ENCODE measurements at regions not wholly inside any gene's neighbourhood (a gene's known extent, or its start where the extent isn't known, plus 50 kb on each side); places are given as distances from the start of the nearest gene placed in this dataset.

DNA sequence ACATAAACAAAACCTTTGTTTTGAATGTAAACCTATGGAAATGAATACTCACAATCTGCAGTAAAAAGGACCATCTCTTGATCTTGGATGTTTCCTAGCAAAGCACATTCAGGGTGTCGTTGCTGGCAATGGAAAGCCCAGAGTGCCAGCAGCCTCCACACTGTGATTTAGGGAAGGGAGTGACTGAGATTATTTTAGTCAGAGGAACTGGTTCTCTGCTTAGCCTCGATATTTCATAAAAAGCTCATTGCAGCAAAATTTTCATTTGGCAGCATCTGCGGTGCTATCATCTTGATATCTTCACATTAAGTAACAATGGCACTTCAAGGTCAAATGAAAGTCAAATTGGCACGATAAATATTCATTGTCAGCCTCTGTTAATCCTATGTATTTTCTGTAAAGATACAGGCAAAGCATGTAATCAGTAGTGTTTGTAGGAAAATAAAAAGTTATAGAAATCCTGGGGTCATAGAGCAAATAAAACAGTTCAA lies 116.0 kb downstream of the MACIR start:
- no peak for DNase-seq

DNA sequence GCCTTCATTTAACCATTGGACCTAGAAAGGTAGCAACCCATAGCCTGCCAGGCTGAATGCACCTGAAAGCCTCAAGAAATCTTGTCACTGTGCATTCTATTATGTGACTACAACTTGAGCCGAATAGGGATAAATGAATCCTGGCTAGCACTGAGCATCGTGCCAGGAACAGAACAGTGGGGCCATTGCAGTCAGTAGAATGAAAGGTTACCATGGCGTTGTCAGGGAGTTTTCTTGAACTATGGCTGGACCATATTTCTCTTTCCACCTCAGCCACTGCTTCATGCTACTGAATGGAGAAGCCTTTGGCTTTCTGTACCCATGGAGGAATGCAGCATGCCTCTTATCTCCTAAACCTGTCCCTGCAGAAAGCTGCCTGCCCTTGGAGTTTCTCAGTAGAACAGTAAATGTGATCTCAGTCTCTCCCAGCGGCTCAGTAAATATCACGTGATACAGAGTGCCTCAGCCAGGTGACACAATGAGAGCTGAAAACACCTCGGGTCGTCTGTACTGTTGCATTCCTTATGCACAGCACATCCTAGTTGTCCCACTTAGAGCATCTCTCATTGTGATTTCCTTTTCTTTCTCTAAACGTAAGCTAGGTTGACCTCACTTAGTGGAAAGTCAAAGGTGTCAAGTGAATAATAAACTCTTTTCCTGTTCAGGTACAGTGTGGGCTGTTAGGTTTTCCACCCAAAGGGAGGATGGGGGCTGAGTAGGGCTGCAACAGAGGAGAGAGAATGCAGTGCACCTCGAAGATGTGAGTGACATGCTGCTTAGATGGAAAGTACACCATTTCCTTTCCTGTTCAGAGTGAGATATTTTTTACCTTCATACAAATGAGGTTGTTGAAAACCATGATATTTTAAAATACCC lies 115.3 kb downstream of the MACIR start:
- DNase-seq = no peak

DNA sequence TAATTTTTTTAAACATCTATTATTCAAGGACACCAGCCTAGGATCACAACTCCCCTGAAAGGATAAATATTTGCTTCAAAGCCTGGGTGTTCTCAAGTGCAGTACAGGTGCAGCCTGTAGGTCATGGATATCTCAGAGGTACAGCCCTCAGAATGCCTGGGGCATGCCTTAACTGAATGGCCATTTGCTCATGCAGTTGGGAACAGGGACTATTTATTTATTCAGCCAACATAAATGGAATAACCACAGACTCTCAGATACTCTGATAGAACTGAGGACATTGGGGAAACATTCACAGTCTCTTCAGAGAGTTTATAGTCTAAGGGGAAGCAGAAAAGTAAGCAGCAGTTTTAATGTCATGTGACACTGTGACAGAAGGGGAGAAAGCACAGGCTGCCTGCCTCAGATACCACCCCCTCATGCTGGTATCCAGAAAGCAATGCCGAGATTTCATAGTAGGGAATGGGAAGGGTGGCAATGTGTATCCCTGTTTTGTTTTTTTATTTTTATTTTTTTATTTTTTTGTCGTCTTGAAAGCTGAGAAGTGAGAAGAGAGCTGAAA lies 112.6 kb downstream of the MACIR start:
- no peak for DNase-seq

GRCh38 chr5:103369125-103370120 lies 110.9 kb downstream of the MACIR start:
- DNase-seq = no peak

- no peak for DNase-seq
Observed at GRCh38 chr5:103367702-103368101, 109.1 kb downstream of the MACIR start.

GRCh38 chr5:103366918-103367549 lies 108.5 kb downstream of the MACIR start:
- DNase-seq = no peak

DNA sequence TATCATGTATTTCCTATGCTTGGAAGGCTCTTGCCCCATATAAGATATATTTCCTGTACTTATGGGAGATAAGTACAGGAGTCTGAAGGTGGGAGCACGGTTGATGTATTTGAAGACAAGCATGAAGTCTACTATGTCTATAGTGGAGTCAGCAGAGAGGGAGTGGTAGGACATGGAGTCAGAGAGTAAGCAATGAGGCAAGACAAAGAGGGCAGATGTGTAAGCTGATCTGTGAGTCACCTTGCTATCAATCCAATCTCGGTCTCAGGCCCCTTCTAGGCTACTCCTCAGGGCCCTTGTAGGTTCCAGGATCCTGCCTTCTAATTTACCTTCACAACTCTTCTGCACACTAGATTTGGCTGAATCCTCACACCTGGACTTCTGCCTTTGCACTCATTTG lies 105.5 kb downstream of the MACIR start:
- no peak for DNase-seq

DNA sequence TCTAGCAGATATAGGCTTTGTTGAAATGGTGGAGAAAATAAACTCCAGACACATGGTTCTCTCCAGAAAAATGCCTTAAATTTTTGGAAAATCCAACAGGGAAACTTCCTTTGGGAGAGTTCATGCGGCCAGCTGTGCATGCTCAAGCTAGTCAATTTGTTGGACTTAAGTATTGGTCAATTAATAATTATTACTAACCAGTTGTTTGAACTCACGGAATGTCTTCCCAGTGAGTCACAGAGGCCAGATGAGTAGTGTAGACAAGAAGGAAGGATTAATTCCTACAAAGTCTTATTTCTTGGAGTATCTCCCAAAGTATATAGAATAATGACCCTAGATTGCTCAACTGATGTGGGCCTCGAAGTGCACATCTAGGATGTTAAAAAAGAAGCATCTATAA lies 103.6 kb downstream of the MACIR start:
- DNase-seq = no peak

DNA sequence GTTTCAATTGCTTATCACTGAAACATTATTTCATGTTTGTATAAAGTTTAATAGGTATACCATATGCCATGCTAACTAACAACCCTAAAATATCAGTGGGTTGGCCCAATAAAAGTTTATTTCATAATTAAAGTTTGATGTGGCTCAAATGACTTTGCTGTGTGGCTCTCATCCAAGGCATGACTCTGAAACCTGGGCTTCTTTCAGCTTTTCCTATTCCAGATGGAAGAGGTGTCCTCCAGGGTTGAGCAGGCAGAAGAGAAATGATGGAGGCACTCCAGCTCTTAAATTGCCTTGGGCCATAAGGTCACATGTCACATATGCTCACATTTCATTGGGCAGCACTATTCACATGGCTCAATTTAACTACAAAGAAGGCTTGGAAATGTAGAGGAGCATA lies 101.9 kb downstream of the MACIR start:
- no peak for DNase-seq

GRCh38 chr5:103358305-103358995 lies 99.9 kb downstream of the MACIR start:
- DNase-seq = no peak

DNA sequence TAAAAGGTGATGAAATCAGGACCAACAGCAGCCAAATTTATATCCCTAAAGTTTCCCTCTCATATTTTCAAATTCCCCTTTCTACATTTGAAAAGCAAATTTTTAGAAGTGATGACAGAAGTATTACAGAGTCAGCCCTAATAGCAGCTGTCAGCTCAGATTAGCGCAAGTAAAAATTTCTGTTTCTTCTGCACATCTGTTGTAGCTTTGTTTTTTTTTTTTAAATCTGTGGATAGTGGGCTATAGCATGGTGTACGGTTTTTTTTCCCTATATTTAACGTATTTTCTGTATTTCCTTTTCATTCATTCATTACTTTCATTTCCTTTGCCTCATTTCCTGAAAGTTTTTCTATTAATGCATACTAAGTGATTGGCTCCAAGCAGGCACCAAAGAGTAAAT lies 99.1 kb downstream of the MACIR start:
- no peak for DNase-seq

- DNase-seq = no peak
Observed at GRCh38 chr5:103356350-103357091, 98.0 kb downstream of the MACIR start.

DNA sequence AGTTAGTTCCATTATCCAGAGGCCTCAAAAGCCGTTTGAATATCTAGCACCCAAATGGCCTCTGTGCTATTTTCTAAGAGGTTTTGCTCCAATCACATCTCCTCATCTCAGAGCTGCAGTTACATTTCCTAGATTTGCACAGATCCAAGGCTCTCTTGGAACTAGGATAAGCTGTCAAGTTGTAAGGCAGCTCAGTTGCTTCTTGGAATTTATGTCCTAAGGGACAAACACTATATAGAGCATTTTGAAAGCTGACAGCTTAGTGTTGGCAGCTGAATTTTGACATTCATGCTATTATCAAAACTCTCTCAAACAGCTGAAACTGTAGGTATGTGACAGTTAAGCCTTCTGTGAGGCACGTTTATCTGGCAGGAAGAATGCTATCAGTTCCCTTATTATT lies 97.0 kb downstream of the MACIR start:
- no peak for DNase-seq

DNA sequence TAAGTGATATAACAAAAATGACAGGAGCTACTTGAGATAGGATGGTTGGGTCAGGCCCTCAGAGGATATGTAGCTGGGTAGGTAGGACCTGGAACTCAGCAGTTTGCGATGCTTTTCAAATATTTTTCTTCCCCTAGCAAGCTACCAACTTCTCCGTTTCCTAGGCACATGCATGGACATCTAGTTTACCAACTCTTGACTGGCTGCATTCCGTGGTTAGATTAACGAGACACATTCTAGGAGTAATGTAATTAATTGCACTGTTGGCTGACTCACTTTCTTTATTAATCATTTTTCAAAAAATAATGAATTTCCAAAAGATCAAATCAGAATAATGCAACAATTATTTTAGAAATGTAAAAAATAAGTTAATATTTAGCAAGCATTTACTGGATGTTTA lies 95.9 kb downstream of the MACIR start:
- DNase-seq = no peak

GRCh38 chr5:103353581-103353980 lies 95.0 kb downstream of the MACIR start:
- DNase-seq = no peak

DNA sequence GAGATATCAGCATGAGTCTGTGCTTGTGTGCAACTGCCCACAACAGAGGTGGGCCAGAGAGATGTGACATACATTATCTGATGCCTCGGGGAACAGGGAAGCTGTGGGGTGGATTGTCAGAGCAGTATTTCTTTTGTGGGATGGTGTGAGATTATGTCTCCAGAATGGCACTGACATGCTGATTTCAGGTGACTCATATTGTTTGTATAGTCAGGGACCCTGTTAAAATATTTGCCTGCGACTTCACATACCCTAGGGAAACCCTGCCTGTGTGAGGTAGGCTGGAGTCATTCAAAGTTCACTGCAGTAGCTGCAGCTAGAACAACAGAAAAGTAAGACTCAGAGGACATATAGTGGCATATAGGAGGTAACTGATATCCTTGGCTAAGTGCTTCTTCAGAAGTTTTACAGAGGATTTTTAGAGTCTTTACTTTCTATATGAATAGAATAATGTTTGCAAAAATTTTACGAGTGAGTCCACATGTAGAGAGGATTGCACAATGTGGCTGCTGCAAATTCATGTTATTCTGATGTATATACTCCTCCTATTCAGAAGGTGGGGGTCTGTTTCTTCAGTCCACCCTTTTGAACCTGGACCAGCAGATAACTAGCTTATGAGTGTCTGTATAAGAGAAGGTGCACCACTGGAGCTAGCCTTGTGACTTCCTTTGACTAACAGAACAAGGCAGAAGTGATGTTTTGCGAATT lies 89.3 kb downstream of the MACIR start:
- no peak for DNase-seq

DNA sequence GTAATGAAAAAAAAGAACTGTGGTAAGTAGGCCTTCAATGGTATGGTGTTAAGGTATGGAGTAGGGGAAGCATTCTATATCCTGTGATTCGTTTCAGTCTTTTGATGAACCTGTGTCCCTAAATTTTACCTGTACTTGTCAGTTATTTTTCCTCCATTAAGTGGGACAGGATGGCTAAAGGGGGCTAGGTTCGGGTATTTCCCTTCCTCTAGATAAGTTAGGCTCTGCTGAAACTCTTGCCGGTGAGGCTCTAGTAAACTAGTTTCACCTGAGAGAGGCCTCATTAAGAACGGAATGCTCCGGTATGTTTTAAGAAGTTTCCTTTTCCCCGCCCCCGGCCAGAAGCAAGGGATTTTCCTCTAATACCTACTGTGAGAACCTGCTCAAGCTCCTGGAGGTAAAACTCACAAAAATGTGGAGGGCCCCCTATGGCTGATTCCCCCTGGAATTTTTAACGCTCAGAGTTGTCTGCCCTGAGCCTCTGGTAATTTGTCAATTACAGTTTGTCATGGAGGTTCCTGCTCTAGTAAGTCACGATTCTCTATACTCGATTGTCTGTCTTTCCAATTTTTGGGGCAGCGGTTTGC lies 87.7 kb downstream of the MACIR start:
- DNase-seq = no peak

DNA sequence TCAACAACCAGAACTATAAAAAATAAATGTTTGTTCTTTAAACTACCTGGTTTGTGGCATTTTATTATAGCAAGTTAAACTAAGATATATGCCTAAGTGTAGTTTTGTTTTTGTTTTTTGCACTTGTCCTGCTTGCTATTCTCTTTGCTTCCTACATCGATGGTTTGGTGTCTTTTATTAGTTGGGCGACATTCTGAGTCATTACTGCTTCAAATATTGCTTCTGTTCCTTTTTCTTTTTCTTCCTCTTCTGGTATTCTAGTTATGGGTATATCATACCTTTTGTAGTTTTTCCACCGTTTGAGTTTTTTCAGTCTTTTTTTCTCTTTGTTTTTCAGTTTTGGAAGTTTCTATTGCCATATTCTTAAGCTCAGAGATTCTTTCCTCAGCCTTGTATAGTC lies 86.9 kb downstream of the MACIR start:
- no peak for DNase-seq

DNA sequence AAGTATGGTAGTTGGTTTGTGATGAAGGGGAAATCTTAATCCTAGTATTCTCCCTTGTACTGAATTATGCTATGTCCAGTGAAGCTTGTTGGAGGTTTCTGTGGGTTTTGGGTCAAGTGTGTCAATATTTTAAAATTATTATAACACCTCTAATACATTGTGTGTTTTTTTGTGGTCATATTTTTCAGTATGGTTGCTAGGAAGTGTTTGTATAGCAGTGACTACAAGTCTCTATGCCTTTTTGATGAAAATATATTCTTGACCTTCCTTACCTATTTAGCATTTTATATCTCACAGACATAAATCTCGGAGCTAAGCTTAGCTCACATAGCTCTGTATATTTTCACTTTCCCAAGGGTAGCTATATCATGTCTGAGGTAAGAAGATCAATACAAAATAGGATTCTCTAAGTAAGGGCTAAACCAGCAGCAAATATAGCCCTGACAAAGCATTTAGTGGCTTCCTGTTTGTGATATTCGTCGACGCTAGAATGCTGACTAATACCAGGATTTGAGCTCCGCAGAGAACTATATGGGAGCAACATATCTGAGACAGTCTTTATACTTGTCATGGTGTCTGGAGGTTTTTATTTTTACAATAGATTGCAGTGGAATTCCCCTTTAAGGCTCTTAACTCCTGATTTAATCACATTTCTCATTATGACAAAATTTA lies 82.3 kb downstream of the MACIR start:
- DNase-seq = no peak

GRCh38 chr5:103340132-103340531 lies 81.6 kb downstream of the MACIR start:
- DNase-seq = no peak

All from NCI-H1417 treated with DMSO at 0.1 percent for 48 hours (cell line).